Activated T-cell treated with anti-CD3 and anti-CD28 coated beads for 1 hour (primary cell): ENCODE measurements at regions not wholly inside any gene's neighbourhood (a gene's known extent, or its start where the extent isn't known, plus 50 kb on each side); places are given as distances from the start of the nearest gene placed in this dataset.
A peak's percentile ranks its signal among the peaks of the same experiment; 100 is the strongest.
"Not testable (repeated sequence)": the region's sequence is repeated elsewhere in the genome, so short reads cannot be mapped to it uniquely, and the experiment has no call there.

Source experiments
- DNase-seq: peaks from one replicate; pipeline ENCODE4 v3.0.0-alpha.2; 2020; ENCODE audit warnings: low read depth

- no peak for DNase-seq
Measured at GRCh38 chr1:165147799-165148198, 208.7 kb downstream of the LMX1A start.

DNA sequence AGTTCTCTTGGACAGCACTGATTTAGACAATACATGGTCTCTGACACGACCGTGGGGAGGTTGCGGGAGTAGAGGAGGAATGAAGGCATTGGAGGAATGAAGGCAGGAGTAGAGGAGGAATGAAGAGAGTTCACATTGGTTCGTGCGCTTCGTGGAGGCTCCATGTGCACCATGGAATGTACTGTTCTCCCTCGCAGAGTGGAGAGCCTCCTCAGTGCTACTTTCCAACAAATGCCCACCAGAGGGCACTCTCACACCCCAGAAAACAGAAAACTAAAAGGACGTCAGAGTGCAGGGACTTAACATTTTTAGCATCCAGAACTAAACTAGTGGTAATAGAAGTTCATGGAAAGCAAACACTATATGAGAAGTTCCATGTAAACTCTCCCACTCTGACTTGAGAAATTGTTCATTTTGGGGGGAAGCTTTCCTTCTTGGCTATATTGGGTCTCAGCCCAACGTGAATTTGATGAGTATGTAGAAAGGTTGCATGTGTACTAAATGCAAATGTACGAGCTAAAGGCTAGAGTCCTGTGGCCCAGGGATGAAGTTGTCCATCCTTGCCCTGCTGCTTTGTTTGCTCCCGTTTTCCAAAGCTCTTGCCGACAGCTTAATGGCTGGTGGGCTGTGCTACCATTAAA, 211.6 kb downstream of the LMX1A start:
- peak; percentile 5 for DNase-seq

- peak; percentile 4 for DNase-seq
Measured at GRCh38 chr1:165143437-165144065, 213.0 kb downstream of the LMX1A start.

DNA sequence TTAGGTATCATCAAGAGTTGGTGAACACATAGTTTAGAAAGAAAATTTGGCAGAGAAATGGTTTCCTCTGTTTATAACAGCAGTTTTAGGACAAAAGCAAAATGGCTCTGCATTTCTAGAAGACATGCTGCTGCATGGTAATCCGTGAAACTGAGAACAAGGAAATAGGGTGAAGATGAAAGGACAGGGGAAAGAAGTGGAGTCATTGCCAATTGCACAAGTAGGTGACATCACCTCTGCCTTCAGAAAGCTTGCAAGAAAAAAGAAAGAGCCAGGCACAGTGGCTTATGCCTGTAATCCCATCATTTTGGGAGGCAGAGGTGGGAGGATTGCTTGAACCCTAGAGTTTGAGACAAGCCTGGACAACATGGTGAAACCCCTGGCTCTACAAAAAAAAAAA, 217.6 kb downstream of the LMX1A start:
- DNase-seq, result no peak

GRCh38 chr1:165137551-165138316, 218.8 kb downstream of the LMX1A start:
- DNase-seq, result no peak

GRCh38 chr1:165134431-165134830, 222.1 kb downstream of the LMX1A start:
- no peak for DNase-seq

DNA sequence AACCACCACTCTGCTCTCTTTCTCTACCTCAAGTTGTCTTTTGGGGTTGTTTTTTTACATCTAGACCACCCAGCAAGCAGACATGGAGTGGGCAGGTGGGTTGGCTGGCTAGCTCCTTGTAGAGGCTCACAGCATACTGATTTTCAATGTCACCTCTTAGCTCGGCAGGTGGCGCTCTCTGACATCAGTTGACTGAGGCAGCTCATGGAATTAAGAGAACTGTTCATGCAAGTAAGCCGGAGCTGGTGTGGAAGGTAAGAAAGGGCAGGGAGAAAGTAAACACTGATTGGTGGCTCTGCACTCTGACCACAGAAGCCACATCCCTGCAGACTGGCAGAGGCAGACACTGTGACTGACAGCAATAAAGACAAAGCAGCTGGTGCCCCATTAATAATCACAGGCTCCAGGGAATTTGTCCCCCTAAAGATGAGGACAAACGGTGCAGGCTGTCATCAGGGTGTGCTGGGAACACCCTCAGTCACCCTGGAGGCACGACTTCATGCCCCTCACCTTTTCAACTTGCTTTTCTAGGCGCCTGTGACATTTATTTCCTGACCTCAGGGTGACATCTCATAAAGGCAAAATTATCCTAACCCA, 226.8 kb downstream of the LMX1A start:
- DNase-seq, result no peak

DNA sequence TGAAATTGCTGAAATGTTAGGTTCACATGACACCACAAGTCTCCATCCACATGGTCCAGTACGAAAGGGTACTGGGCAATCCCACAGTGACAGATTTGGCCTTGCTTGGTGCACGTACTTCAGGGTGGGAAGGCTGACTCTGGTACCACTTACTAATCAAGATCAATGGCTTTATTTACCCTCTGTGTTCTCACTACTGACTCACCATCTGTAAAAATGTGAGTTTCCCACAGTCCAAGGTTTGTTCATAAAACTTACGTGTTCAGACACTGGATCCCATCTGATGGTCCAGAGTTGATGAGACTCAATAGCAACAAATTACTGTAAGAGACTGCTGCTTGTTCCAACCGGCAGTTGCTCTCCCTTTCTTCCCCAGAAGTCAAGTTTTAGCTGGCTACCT, 231.7 kb downstream of the LMX1A start:
- no peak for DNase-seq

DNA sequence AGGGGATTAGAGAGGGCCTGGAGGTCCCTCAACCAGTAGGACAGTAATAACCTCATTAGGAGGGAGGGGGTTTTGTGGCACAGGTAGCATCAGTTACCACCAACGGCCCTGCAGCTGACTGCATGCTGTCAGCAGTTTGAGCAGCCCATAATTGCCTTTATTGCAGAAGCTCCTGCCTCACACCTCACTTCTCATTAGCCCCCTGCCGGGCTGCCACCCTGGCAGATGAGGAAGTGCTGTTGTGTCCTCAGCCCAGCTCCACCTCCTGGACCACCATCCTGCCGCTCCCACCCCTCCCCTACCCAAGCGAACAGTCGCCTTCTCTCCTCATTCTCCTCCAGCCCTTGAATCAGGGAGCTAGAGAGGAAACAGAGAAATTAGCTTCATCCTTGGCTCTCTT, 237.4 kb downstream of the LMX1A start:
- DNase-seq, result no peak

DNA sequence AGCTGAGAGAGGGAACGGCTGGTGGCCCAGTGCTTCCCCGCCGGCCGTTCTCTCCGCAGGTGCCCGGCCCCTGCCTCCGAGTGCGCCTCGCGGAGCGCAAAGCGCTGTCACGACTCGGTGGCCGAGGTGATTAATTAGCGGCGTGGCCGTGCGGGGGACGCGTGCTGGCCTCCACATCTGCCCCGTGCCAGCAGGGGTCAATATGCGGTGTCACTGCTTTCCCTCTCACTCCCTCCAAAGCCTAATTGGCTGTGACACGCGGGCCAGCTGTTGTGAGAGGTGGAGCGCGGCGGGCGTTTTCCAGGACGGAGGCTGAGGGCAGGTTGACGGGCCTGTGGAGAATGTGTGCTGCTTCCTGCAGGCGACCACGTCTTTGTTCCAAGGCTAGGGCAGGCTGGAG, 239.0 kb downstream of the LMX1A start:
- DNase-seq, result no peak

DNA sequence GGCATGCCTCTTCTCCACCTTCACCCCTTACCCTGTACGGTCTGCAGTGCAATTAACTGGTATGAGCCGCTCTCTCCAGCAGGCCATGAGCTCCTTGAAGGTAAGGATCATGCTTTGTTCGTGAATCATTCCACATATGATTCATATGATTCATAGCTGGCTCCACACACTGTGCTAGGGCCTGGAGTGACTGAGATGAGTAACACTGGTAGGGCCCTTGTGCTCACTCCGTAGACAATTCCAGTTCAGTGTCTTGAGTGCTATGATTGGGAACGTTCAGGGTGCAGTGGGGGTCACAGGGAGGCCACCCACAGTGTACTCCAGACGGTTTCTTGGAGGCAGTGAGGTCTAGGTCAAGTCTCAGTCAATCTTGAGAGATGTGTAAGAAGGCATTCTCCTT, 239.8 kb downstream of the LMX1A start:
- no peak for DNase-seq

DNA sequence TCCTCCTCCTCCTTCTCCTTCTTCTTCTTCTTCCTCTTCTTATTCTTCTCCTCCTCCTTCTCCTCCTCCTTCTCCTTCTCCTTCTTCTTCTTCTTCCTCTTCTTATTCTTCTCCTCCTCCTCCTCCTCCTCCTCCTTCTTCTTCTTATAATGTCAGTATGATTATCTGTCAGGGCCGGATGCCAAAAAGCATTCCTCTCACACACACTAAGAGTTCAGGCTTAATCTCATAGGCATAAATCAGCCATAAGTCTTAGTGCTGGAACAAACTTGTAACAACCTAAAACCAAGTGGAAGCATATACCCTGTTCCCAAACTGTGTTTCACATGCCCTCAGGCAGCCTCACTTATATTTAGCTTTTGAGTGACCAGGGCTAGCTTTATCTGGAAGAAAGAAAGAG, 240.3 kb downstream of the LMX1A start:
- DNase-seq, result no peak

GRCh38 chr1:165114889-165115285, 241.6 kb downstream of the LMX1A start:
- DNase-seq, result no peak

- no peak for DNase-seq
Measured at GRCh38 chr1:165114022-165114888, 242.3 kb downstream of the LMX1A start.

DNA sequence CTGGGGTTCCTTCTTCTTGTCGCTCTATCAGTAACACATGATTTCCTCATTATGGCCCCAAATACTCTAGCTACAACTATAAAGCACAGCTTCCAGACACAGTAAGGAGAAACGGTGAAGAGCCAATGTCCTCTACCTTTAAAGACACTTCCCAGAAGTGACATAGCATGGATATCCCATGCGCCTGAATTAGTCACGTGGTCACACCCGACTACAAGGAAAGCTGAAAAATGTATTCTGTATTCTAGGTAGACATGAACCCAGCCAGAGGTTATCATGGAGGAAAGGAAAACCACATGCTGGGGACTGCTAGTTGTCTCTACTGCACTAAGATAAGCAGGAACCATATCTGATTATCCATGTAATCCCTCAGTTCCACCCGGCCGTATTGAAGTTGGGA, 244.3 kb downstream of the LMX1A start:
- no peak for DNase-seq

DNA sequence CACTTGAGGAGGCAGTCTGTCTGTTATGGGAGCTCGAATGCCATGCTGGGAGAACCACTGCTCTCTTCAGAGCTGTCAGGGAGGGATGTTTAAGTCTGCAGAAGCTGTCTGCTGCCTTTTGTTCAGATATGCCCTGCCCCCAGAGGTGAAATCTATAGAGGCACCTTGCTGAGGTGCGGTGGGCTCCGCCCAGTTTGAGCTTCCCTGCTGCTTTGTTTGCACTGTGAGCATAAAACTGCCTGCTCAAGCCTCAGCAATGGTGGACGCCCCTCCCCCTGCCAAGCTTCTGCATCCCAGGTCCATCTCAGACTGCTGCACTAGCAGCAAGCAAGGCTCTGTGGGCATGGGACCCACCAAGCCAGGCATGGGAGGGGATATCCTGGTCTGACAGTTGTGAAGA, 247.5 kb downstream of the LMX1A start:
- no peak for DNase-seq

GRCh38 chr1:165092542-165093162, 263.9 kb downstream of the LMX1A start:
- not testable (repeated sequence) for DNase-seq

GRCh38 chr1:165080253-165080896, 276.1 kb downstream of the LMX1A start:
- no peak for DNase-seq

GRCh38 chr1:165078391-165078790, 278.1 kb downstream of the LMX1A start:
- no peak for DNase-seq

GRCh38 chr1:165075725-165076370, 280.7 kb downstream of the LMX1A start:
- DNase-seq, result no peak
